GM13977 (cell line): ENCODE measurements at regions not wholly inside any gene's neighbourhood (a gene's known extent, or its start where the extent isn't known, plus 50 kb on each side); places are given as distances from the start of the nearest gene placed in this dataset.

ENCODE experiments used
- DNase-seq: peaks from one replicate; pipeline ENCODE4 v3.0.0; 2012; ENCODE audit warnings: low spot score
- in situ Hi-C: fragments of 300-500 bp; cut with MboI; formaldehyde crosslinking; loops from one replicate; pipeline ENCODE4 v1.12.0; 2022; ENCODE audit warnings: low sequenced_read_pairs, low pct_unique_long_range_greater_than_20kb, mixed read lengths, inconsistent platforms; ENCODE audit not compliant: unreplicated experiment
- TF ChIP-seq, protein P1 (sequence below): IDR thresholded peaks from 2 replicates; pipeline ENCODE4 v1.5.1; 2012; ENCODE audit warnings: mild to moderate bottlenecking, control low read depth; ENCODE audit not compliant: insufficient read depth; ENCODE audit errors: extremely low read depth, missing control alignments

GRCh38 chr12:69090722-69091121 is 148.6 kb upstream of the CPSF6 start:
- TF ChIP-seq, protein P1, sequence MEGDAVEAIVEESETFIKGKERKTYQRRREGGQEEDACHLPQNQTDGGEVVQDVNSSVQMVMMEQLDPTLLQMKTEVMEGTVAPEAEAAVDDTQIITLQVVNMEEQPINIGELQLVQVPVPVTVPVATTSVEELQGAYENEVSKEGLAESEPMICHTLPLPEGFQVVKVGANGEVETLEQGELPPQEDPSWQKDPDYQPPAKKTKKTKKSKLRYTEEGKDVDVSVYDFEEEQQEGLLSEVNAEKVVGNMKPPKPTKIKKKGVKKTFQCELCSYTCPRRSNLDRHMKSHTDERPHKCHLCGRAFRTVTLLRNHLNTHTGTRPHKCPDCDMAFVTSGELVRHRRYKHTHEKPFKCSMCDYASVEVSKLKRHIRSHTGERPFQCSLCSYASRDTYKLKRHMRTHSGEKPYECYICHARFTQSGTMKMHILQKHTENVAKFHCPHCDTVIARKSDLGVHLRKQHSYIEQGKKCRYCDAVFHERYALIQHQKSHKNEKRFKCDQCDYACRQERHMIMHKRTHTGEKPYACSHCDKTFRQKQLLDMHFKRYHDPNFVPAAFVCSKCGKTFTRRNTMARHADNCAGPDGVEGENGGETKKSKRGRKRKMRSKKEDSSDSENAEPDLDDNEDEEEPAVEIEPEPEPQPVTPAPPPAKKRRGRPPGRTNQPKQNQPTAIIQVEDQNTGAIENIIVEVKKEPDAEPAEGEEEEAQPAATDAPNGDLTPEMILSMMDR = no peak
- in situ Hi-C loops = loop anchor here (25.0 kb wide), 1 partner anchor 97 kb away; no protein-coding TSS in a partner anchor
- DNase-seq = no peak

DNA sequence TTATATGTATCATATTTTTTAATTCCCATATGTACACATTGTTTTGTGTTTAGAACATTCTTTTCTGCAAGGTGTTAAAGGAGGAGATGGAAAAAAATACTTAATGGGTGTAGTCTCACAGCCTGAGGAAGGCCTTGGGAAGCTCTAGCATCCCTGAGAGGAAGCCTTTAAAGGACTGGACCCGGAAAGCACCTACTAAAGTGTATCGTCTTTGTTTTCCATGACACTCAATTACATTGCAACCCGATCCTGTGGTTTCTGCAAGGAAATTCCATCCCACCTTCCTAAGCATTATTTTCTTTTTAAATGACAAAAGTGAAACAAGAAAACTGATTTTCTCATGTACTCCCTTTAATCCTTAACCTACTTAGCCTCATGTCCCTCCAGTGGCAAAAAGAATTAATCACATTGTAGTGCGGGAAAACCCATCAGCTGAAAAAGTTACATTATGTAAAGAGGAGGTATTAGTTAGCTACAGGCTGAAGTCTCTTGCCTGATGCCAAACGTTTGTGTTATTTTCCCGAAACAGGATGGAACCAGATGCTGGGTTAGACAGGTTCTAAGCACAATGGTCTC is 147.8 kb upstream of the CPSF6 start:
- in situ Hi-C loops = loop anchor here (25.0 kb wide), 1 partner anchor 96 kb away; no protein-coding TSS in a partner anchor
- TF ChIP-seq, protein P1 = no peak
- DNase-seq = no peak

DNA sequence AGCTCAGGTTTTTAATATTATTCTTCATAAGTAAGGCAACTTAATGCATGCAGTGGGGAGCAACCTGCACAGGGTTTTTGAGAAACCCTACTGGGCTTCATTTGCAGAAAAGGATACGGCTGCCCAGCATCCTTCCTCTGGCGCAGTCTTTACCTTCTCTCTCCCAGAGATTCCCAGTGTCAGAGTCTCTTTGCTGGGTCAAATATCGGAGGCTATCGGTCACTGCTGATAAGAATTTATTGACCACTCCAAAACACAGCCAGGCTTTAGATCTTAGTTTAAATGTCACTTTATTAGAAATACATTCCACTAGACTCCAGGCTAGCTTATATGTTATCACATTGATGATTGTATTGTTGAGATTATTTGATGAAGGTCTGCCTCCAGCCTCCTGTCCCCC is 147.2 kb upstream of the CPSF6 start:
- TF ChIP-seq, protein P1 = no peak
- in situ Hi-C loops = loop anchor here (25.0 kb wide), 1 partner anchor 95 kb away; no protein-coding TSS in a partner anchor
- DNase-seq = no peak

GRCh38 chr12:69094606-69095216 is 144.7 kb upstream of the CPSF6 start:
- in situ Hi-C loops = loop anchor here (25.0 kb wide), 1 partner anchor 93 kb away; no protein-coding TSS in a partner anchor
- TF ChIP-seq, protein P1 = no peak
- DNase-seq = no peak

GRCh38 chr12:69095765-69096477 is 143.4 kb upstream of the CPSF6 start:
- in situ Hi-C loops = loop anchor here (25.0 kb wide), 1 partner anchor 91 kb away; no protein-coding TSS in a partner anchor
- no peak for DNase-seq
- TF ChIP-seq, protein P1 = no peak

- no peak for DNase-seq
- TF ChIP-seq, protein P1 = no peak
- in situ Hi-C loops = loop anchor here (25.0 kb wide), 1 partner anchor 90 kb away; no protein-coding TSS in a partner anchor
Measured at GRCh38 chr12:69096669-69097335, 142.6 kb upstream of the CPSF6 start.
